ENCODE measurements at regions not wholly inside any gene's neighbourhood (a gene's known extent, or its start where the extent isn't known, plus 50 kb on each side); places are given as distances from the start of the nearest gene placed in this dataset.
"Not testable (repeated sequence)": the region's sequence is repeated elsewhere in the genome, so short reads cannot be mapped to it uniquely, and the experiment has no call there.

- DNase-seq: no peak
These were observed 104.9 kb downstream of the CHIC2 start for GRCh38 chr4:53959343-53960120.

- no peak for DNase-seq
These were observed 108.0 kb downstream of the CHIC2 start for GRCh38 chr4:53956454-53956853.

GRCh38 chr4:53956053-53956452 lies 108.4 kb downstream of the CHIC2 start:
- no peak for DNase-seq

GRCh38 chr4:53951414-53951813 lies 113.0 kb downstream of the CHIC2 start:
- no peak for DNase-seq

- peak; percentile 98 for DNase-seq
These were observed 120.9 kb downstream of the CHIC2 start for GRCh38 chr4:53943345-53944085.

GRCh38 chr4:53942712-53943111 lies 121.7 kb downstream of the CHIC2 start:
- no peak for DNase-seq

- DNase-seq: no peak
These were observed 123.1 kb downstream of the CHIC2 start for GRCh38 chr4:53941331-53941730.

- not testable (repeated sequence) for DNase-seq
These were observed 124.5 kb downstream of the CHIC2 start for GRCh38 chr4:53939892-53940291.

GRCh38 chr4:53937918-53938317 lies 126.5 kb downstream of the CHIC2 start:
- DNase-seq: peak; percentile 69

- DNase-seq: no peak
These were observed 127.1 kb downstream of the CHIC2 start for GRCh38 chr4:53937327-53937726.

- no peak for DNase-seq
These were observed 128.6 kb downstream of the CHIC2 start for GRCh38 chr4:53935780-53936179.

GRCh38 chr4:53932796-53933610 lies 131.4 kb downstream of the CHIC2 start:
- no peak for DNase-seq

GRCh38 chr4:53931461-53931961 lies 132.9 kb downstream of the CHIC2 start:
- DNase-seq: no peak

- peak; percentile 70 for DNase-seq
These were observed 134.2 kb downstream of the CHIC2 start for GRCh38 chr4:53929955-53930798.

- no peak for DNase-seq
These were observed 135.1 kb downstream of the CHIC2 start for GRCh38 chr4:53929311-53929710.

GRCh38 chr4:53928825-53929224 lies 135.6 kb downstream of the CHIC2 start:
- no peak for DNase-seq

- no peak for DNase-seq
These were observed 139.3 kb downstream of the CHIC2 start for GRCh38 chr4:53925050-53925605.

GRCh38 chr4:53924333-53925049 lies 139.9 kb downstream of the CHIC2 start:
- DNase-seq: no peak

GRCh38 chr4:53923921-53924320 lies 140.5 kb downstream of the CHIC2 start:
- DNase-seq: no peak

- DNase-seq: no peak
These were observed 142.5 kb downstream of the CHIC2 start for GRCh38 chr4:53921856-53922255.

- DNase-seq: no peak
These were observed 143.5 kb downstream of the CHIC2 start for GRCh38 chr4:53920883-53921282.

All from kidney glomerular epithelial cell (primary cell).